Naive B cell (primary cell): ENCODE measurements at regions not wholly inside any gene's neighbourhood (a gene's known extent, or its start where the extent isn't known, plus 50 kb on each side); places are given as distances from the start of the nearest gene placed in this dataset.

ENCODE experiments used
- ATAC-seq, 2 donors: fragments of 150-1000 bp; cut with Tn5 transposase; 2 replicates each; pipeline ENCODE4 v1.10.0; 2021; ENCODE audit warnings: low read depth in 2 of 2, mild to moderate bottlenecking in 2 of 2, moderate library complexity in 2 of 2
- DNase-seq: peaks from one replicate; pipeline ENCODE4 v3.0.0; 2022
- H3K27ac Mint-ChIP-seq, 6 donors: one replicate each; pipeline ENCODE4 v1.8.0; 2020 to 2022; ENCODE audit warnings: mild to moderate bottlenecking in 6 of 6, mixed read lengths in 6 of 6, moderate library complexity in 5 of 6, inconsistent platforms in 2 of 6
- H3K27me3 Mint-ChIP-seq, 3 donors: one replicate each; pipeline ENCODE4 v1.8.0; 2021 to 2022; ENCODE audit warnings: mixed read lengths in 3 of 3, mild to moderate bottlenecking in 1 of 3
- H3K36me3 Mint-ChIP-seq, 2 donors: one replicate each; pipeline ENCODE4 v1.8.0; 2020 to 2022; ENCODE audit warnings: mixed read lengths in 2 of 2, inconsistent platforms in 1 of 2, mild to moderate bottlenecking in 1 of 2
- H3K4me1 Mint-ChIP-seq, 3 donors: one replicate each; pipeline ENCODE4 v1.8.0; 2020 to 2022; ENCODE audit warnings: mixed read lengths in 3 of 3, inconsistent platforms in 1 of 3, mild to moderate bottlenecking in 1 of 3, moderate library complexity in 1 of 3
- H3K4me3 Mint-ChIP-seq, 8 donors: one replicate each; pipeline ENCODE4 v1.8.0; 2020 to 2022; ENCODE audit warnings: mild to moderate bottlenecking in 8 of 8, mixed read lengths in 8 of 8, moderate library complexity in 8 of 8, inconsistent platforms in 2 of 8
- H3K9me3 Mint-ChIP-seq, 7 donors: one replicate each; pipeline ENCODE4 v1.8.0; 2020 to 2022; ENCODE audit warnings: mixed read lengths in 7 of 7, mild to moderate bottlenecking in 5 of 7, inconsistent platforms in 2 of 7, moderate library complexity in 1 of 7

- H3K27ac Mint-ChIP-seq: no peak overlapping the region
- no peaks in the 10 kb centered on the region for H3K36me3 Mint-ChIP-seq
- DNase-seq (no peak), ATAC-seq (no peak)
- peaks cover 21 to 23% (median 23%) of the 10 kb centered on the region in 3 donors for H3K27me3 Mint-ChIP-seq
- H3K4me1 Mint-ChIP-seq: no peaks in the 10 kb centered on the region
- no peak overlapping the region for H3K4me3 Mint-ChIP-seq
- H3K9me3 Mint-ChIP-seq: peaks cover 7 to 18% (median 11%) of the 10 kb centered on the region in 7 donors
Observed at GRCh38 chr10:125549653-125550052, 133.3 kb downstream of the TEX36 start.

GRCh38 chr10:125548878-125549277, 134.1 kb downstream of the TEX36 start:
- Mint-ChIP-seq H3K36me3 (no peaks in the 10 kb centered on the region), H3K4me3 (no peak overlapping the region), H3K9me3 (peaks cover 5 to 14% (median 11%) of the 10 kb centered on the region in 7 donors), H3K27me3 (peaks cover 16 to 22% (median 22%) of the 10 kb centered on the region in 3 donors), H3K27ac (no peak overlapping the region), H3K4me1 (no peaks in the 10 kb centered on the region)
- DNase-seq (no peak), ATAC-seq (no peak)

- ATAC-seq (no peak), DNase-seq (no peak)
- Mint-ChIP-seq H3K27me3 (peaks cover 16 to 22% (median 22%) of the 10 kb centered on the region in 3 donors), H3K36me3 (no peaks in the 10 kb centered on the region), H3K4me1 (no peaks in the 10 kb centered on the region), H3K9me3 (peaks cover 5 to 11% (median 8%) of the 10 kb centered on the region in 7 donors), H3K27ac (no peak overlapping the region), H3K4me3 (no peak overlapping the region)
Observed at GRCh38 chr10:125548356-125548755, 134.6 kb downstream of the TEX36 start.

GRCh38 chr10:125547010-125547650, 135.8 kb downstream of the TEX36 start:
- Mint-ChIP-seq H3K27ac (no peak overlapping the region), H3K36me3 (no peaks in the 10 kb centered on the region), H3K9me3 (peaks cover 0 to 5% (median 2%) of the 10 kb centered on the region in 7 donors), H3K27me3 (peaks cover 16 to 31% (median 22%) of the 10 kb centered on the region in 3 donors), H3K4me1 (no peaks in the 10 kb centered on the region), H3K4me3 (no peak overlapping the region)
- no peak for ATAC-seq
- DNase-seq: no peak

- Mint-ChIP-seq H3K27ac (no peak overlapping the region), H3K4me1 (no peaks in the 10 kb centered on the region), H3K27me3 (peaks cover 12 to 28% (median 22%) of the 10 kb centered on the region in 3 donors), H3K9me3 (peaks cover 0 to 2% (median 0%) of the 10 kb centered on the region in 7 donors), H3K4me3 (no peak overlapping the region), H3K36me3 (no peaks in the 10 kb centered on the region)
- no peak for DNase-seq
- no peak for ATAC-seq
Observed at GRCh38 chr10:125543796-125544195, 139.2 kb downstream of the TEX36 start.

GRCh38 chr10:125538947-125539731, 143.8 kb downstream of the TEX36 start:
- no peak for ATAC-seq
- H3K9me3 Mint-ChIP-seq: peaks cover 0 to 5% (median 0%) of the 10 kb centered on the region in 7 donors
- H3K4me1 Mint-ChIP-seq: peaks cover 0 to 4% (median 0%) of the 10 kb centered on the region in 3 donors
- no peak overlapping the region for H3K27ac Mint-ChIP-seq
- DNase-seq: no peak
- peaks cover 0 to 16% (median 15%) of the 10 kb centered on the region in 3 donors for H3K27me3 Mint-ChIP-seq
- no peak overlapping the region for H3K4me3 Mint-ChIP-seq
- peaks cover 0 to 8% of the 10 kb centered on the region in 2 donors for H3K36me3 Mint-ChIP-seq

GRCh38 chr10:125536236-125536635, 146.7 kb downstream of the TEX36 start:
- Mint-ChIP-seq H3K36me3 (peaks cover 0 to 8% of the 10 kb centered on the region in 2 donors), H3K4me1 (peaks cover 0 to 4% (median 0%) of the 10 kb centered on the region in 3 donors), H3K9me3 (peaks cover 0 to 5% (median 0%) of the 10 kb centered on the region in 7 donors), H3K27me3 (peaks cover 3 to 20% (median 14%) of the 10 kb centered on the region in 3 donors), H3K27ac (no peak overlapping the region), H3K4me3 (no peak overlapping the region)
- no peak for ATAC-seq
- DNase-seq: no peak

GRCh38 chr10:125535559-125535958, 147.4 kb downstream of the TEX36 start:
- Mint-ChIP-seq H3K4me1 (peaks cover 0 to 4% (median 0%) of the 10 kb centered on the region in 3 donors), H3K27me3 (peaks cover 3 to 20% (median 16%) of the 10 kb centered on the region in 3 donors), H3K27ac (no peak overlapping the region), H3K4me3 (no peak overlapping the region), H3K36me3 (peaks cover 0 to 8% of the 10 kb centered on the region in 2 donors), H3K9me3 (peaks cover 0 to 5% (median 0%) of the 10 kb centered on the region in 7 donors)
- ATAC-seq (no peak), DNase-seq (no peak)

GRCh38 chr10:125534515-125534914, 148.4 kb downstream of the TEX36 start:
- H3K36me3 Mint-ChIP-seq: peaks cover 0 to 8% of the 10 kb centered on the region in 2 donors
- DNase-seq (no peak), ATAC-seq (no peak)
- no peak overlapping the region for H3K27ac Mint-ChIP-seq
- H3K27me3 Mint-ChIP-seq: peaks cover 3 to 26% (median 25%) of the 10 kb centered on the region in 3 donors
- peaks cover 0 to 4% (median 0%) of the 10 kb centered on the region in 3 donors for H3K4me1 Mint-ChIP-seq
- peaks cover 0 to 5% (median 0%) of the 10 kb centered on the region in 7 donors for H3K9me3 Mint-ChIP-seq
- no peak overlapping the region for H3K4me3 Mint-ChIP-seq

- H3K36me3 Mint-ChIP-seq: peaks cover 0 to 8% of the 10 kb centered on the region in 2 donors
- no peak overlapping the region for H3K27ac Mint-ChIP-seq
- peaks cover 0 to 4% (median 0%) of the 10 kb centered on the region in 3 donors for H3K4me1 Mint-ChIP-seq
- no peak overlapping the region for H3K4me3 Mint-ChIP-seq
- DNase-seq (no peak), ATAC-seq (no peak)
- peaks cover 0 to 8% (median 0%) of the 10 kb centered on the region in 7 donors for H3K9me3 Mint-ChIP-seq
- peaks cover 3 to 32% (median 31%) of the 10 kb centered on the region in 3 donors for H3K27me3 Mint-ChIP-seq
Observed at GRCh38 chr10:125533866-125534265, 149.1 kb downstream of the TEX36 start.

GRCh38 chr10:125531465-125531864, 151.5 kb downstream of the TEX36 start:
- no peak for ATAC-seq
- Mint-ChIP-seq H3K9me3 (peaks cover 0 to 8% (median 0%) of the 10 kb centered on the region in 7 donors), H3K27ac (no peak overlapping the region), H3K36me3 (peaks cover 0 to 8% of the 10 kb centered on the region in 2 donors), H3K4me1 (peaks cover 0 to 4% (median 0%) of the 10 kb centered on the region in 3 donors), H3K27me3 (peaks cover 3 to 33% (median 26%) of the 10 kb centered on the region in 3 donors), H3K4me3 (no peak overlapping the region)
- DNase-seq: no peak

- ATAC-seq (no peak), DNase-seq (no peak)
- Mint-ChIP-seq H3K36me3 (no peaks in the 10 kb centered on the region), H3K27me3 (peaks cover 4 to 10% (median 9%) of the 10 kb centered on the region in 3 donors), H3K4me1 (no peaks in the 10 kb centered on the region), H3K27ac (no peak overlapping the region), H3K4me3 (no peak overlapping the region), H3K9me3 (peaks cover 0 to 5% (median 5%) of the 10 kb centered on the region in 7 donors)
Observed at GRCh38 chr10:125523347-125523746, 159.6 kb downstream of the TEX36 start.

GRCh38 chr10:125521721-125522680, 161.0 kb downstream of the TEX36 start:
- Mint-ChIP-seq H3K36me3 (no peaks in the 10 kb centered on the region), H3K27ac (peak overlapping the region in 1 of 6 donors; percentile 83), H3K4me1 (no peaks in the 10 kb centered on the region), H3K4me3 (no peak overlapping the region), H3K27me3 (peaks cover 8 to 12% (median 9%) of the 10 kb centered on the region in 3 donors), H3K9me3 (peaks cover under 1 to 10% (median 5%) of the 10 kb centered on the region in 7 donors)
- ATAC-seq: no peak
- no peak for DNase-seq
